HL-60 (cell line): ENCODE measurements at regions not wholly inside any gene's neighbourhood (a gene's known extent, or its start where the extent isn't known, plus 50 kb on each side); places are given as distances from the start of the nearest gene placed in this dataset.

Source experiments
- DNase-seq, 2 experiments: peaks; one replicate each; pipeline ENCODE4 v3.0.0-alpha.2; 2010 to 2020; ENCODE audit warnings: low read depth in 1 of 2, low spot score in 1 of 2
- H3K27ac ChIP-seq: fragments of 250-450 bp; sonication (Bioruptor Pico); replicated peaks from 2 replicates; pipeline ENCODE4 v1.5.1; 2020; ENCODE audit warnings: mild to moderate bottlenecking, moderate library complexity
- H3K27me3 ChIP-seq: fragments of 250-450 bp; sonication (Bioruptor Pico); 2 replicates; pipeline ENCODE4 v1.5.1; 2021; ENCODE audit warnings: mild to moderate bottlenecking, moderate library complexity; ENCODE audit not compliant: insufficient read depth, poor library complexity, severe bottlenecking
- H3K4me3 ChIP-seq: replicated peaks from 2 replicates; pipeline ENCODE4 v1.5.1; 2011; ENCODE audit warnings: mild to moderate bottlenecking, control low read depth, low read length; ENCODE audit not compliant: insufficient read depth
- CTCF ChIP-seq: IDR thresholded peaks from one replicate; pipeline ENCODE4 v1.5.1; 2011; ENCODE audit warnings: low read length, control low read depth, inconsistent platforms; ENCODE audit not compliant: insufficient read depth
- GABPA ChIP-seq: IDR thresholded peaks from 2 replicates; pipeline ENCODE4 v1.6.1; 2012; ENCODE audit warnings: low read depth
- POLR2AphosphoS5 ChIP-seq: IDR thresholded peaks from 2 replicates; pipeline ENCODE4 v1.6.1; 2012; ENCODE audit warnings: low read depth
- REST ChIP-seq: IDR thresholded peaks from 2 replicates; pipeline ENCODE4 v1.6.1; 2012; ENCODE audit warnings: low read depth; ENCODE audit not compliant: insufficient replicate concordance
- SPI1 ChIP-seq: IDR thresholded peaks from 2 replicates; pipeline ENCODE4 v1.6.1; 2012; ENCODE audit warnings: low read depth, mild to moderate bottlenecking, borderline replicate concordance

GRCh38 chr5:167918184-167918812 lies 373.1 kb upstream of the WWC1 start:
- TF ChIP-seq REST, result no peak
- no peak for TF ChIP-seq POLR2AphosphoS5
- no peak for TF ChIP-seq CTCF
- H3K27ac ChIP-seq, result no peak overlapping the region
- DNase-seq, result no peak
- no peaks in the 10 kb centered on the region for H3K27me3 ChIP-seq
- no peak overlapping the region for H3K4me3 ChIP-seq

GRCh38 chr5:167918813-167919483 lies 372.5 kb upstream of the WWC1 start:
- no peak overlapping the region for H3K4me3 ChIP-seq
- no peak for TF ChIP-seq REST
- TF ChIP-seq POLR2AphosphoS5, result no peak
- no peak for TF ChIP-seq GABPA
- no peak for TF ChIP-seq SPI1
- no peak for TF ChIP-seq CTCF
- no peak overlapping the region for H3K27ac ChIP-seq
- no peak for DNase-seq
- H3K27me3 ChIP-seq, result no peaks in the 10 kb centered on the region

GRCh38 chr5:167920589-167920988 lies 370.9 kb upstream of the WWC1 start:
- Histone ChIP-seq H3K27me3 (no peaks in the 10 kb centered on the region), H3K4me3 (no peak overlapping the region), H3K27ac (no peak overlapping the region)
- no peak for DNase-seq
- TF ChIP-seq CTCF (no peak), POLR2AphosphoS5 (no peak), GABPA (no peak), REST (no peak), SPI1 (no peak)
